ENCODE measurements at regions not wholly inside any gene's neighbourhood (a gene's known extent, or its start where the extent isn't known, plus 50 kb on each side); places are given as distances from the start of the nearest gene placed in this dataset.
"Not testable (repeated sequence)": the region's sequence is repeated elsewhere in the genome, so short reads cannot be mapped to it uniquely, and the experiment has no call there.

DNA sequence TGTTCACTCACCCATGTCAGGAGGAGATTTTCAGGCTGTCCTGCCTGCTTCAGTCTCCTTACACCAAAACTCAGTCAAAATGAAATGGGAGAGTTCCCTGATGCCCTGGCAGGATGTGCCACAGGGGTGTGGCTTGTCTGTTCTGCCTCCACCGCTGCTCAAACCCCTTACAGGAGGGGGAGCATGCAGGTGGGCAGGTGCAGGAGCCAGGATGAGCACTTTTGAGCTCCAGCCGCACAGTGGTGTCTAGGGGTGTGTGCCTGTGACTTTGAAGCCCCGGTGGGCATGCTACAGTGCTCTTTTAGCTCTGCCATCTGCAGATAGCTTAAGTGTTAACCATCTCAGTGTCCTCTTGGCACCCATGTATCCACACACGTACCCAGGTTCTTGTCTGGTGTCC, 71.9 kb upstream of the IPO5 start:
- DNase-seq = no peak

DNA sequence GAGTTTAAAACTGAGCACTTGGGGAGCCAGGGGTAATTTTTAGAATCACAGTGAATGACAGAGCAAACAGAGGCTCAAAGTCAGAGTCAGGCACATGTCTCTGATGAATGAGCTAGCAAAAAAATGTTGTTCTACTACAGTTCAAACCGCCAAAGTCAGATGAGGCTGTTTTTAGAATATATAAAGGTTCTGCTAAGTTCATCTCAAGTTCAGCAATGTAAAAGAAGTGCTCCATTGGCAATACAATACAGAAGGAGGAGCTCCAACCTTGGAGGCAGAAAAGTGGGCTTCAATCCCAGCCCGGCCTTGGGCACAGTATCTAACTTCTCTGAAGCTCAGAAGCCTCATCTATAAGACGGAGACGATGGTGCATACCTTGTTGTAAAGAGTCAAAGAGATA, 70.1 kb upstream of the IPO5 start:
- no peak for DNase-seq

DNA sequence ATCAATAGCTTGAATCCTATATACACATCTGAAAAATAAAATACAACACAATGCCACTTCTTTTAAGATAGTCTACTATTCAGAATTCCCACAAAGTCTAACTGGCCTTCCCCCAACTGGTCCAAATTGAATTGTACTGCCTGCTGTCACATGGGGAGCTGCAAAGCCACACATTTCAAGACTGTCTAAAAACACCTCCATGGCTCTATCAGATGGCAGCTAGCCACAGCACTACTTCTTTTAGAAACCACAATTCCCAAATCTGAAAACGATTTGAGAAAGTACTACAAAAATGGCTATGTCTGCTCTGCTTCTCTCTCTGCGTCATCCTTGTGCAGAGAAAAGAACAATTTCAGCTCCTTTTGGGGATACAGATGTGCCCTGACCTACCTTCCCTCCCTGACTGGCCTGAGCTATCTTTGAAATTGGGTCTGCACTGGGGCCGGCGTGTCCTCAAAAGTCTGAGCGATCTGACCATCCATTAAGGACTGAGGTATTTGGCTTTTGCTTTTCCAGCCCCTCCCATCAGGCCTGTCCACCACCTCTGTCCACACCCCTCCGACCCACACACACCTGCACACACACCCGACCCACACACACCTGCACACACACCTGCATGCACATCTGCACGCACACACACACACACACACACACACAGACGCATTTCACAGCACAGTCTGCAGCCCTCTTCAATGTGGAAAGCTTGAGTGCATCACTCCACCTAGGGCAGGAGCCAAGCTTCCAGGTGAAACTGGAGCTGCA, 68.6 kb upstream of the IPO5 start:
- no peak for DNase-seq

GRCh38 chr13:97885641-97886040, 67.8 kb upstream of the IPO5 start:
- DNase-seq = no peak

GRCh38 chr13:97889803-97890202, 63.7 kb upstream of the IPO5 start:
- DNase-seq = no peak

GRCh38 chr13:97890573-97890972, 62.9 kb upstream of the IPO5 start:
- DNase-seq = no peak

DNA sequence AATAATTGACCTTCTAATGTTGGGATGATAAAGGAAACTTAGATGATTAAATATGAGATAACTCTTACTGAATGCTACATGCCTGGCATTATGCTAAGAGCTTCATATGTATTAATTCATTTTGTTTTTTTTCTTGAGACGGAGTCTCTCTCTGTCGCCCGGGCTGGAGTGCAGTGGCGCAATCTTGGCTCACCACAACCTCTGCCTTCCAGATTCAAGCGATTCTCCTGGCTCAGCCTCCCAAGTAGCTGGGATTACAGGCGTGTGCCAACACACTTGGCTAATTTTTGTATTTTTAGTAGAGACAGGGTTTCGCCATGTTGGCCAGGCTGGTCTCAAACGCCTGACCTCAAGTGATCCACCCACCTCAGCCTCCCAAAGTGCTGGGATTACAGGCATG, 61.5 kb upstream of the IPO5 start:
- DNase-seq = not testable (repeated sequence)

DNA sequence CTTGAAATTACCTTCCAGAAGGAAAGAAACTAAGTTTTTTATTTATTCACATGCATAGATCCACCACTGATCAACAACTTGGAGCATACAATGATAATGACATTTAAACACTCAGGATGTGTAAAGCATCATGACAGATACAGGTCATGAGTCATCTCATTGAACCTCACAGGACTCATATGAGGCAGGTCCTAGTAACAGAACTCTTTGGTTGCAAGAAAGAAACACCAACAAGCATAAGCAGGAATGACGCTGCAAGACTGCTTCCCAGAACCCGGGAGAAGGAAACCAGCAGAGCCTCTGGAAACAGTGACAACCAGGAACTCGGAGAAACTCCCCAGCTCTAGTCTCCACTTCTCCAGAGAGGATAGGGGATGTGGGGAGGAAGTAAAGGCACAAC, 60.8 kb upstream of the IPO5 start:
- no peak for DNase-seq

GRCh38 chr13:97895383-97895782, 58.1 kb upstream of the IPO5 start:
- DNase-seq = no peak

GRCh38 chr13:97896446-97896845, 57.0 kb upstream of the IPO5 start:
- DNase-seq = no peak

DNA sequence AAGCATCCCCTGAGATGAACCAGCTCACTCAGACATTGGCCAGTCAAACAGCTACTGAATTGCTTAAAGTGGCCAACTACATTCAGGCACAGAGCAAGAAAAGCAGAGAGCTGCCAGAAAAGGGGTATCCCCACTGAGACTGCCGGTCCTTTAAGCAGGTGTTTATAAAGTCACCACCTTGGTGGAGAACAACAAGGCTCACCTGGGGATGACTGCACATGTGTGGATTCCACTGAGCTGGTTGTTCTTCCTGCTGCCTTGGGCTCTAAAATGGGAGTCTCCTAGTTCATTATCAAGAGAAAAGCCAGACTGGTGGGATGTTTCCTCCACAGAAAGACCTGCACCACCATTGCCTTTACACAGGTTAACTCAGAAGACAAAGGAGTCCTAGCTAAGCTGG, 51.8 kb upstream of the IPO5 start:
- DNase-seq = no peak
